HCT116 (cell line): ENCODE measurements at regions not wholly inside any gene's neighbourhood (a gene's known extent, or its start where the extent isn't known, plus 50 kb on each side); places are given as distances from the start of the nearest gene placed in this dataset.

Experiments used
- ATAC-seq: fragments of 200-7000 bp; cut with Tn5 transposase; 2 replicates; pipeline ENCODE4 v1.9.1; 2020; ENCODE audit warnings: mild to moderate bottlenecking, moderate library complexity
- BruUV-seq: library from RNA; stranded (reverse); fragments of 400-500 nt; replicated peaks from 2 replicates; lab custom pipeline; 2021; lab: Mats Ljungman, UMichigan
- CTCF ChIA-PET: fragments of 300-600 bp; sonication (Branson Sonifier 250); formaldehyde crosslinking; loops from one replicate; lab custom pipeline; 2021; ENCODE audit warnings: antibody characterized with exemption; lab: Charles Lee
- POLR2A ChIA-PET: fragments of 300-600, 350-600 bp; sonication (Branson Sonifier 250); formaldehyde crosslinking; loops from one replicate; lab custom pipeline; 2021; ENCODE audit warnings: antibody characterized with exemption; lab: Charles Lee
- RAD21 ChIA-PET, 2 experiments: fragments of 300-600 bp; sonication (Branson Sonifier 250); formaldehyde crosslinking; loops; one replicate each; lab custom pipeline; 2023; ENCODE audit warnings: low total read pairs in 2 of 2; ENCODE audit not compliant: uncharacterized antibody in 2 of 2, unreplicated experiment in 2 of 2, low non-redundant PET in 1 of 2; lab: Charles Lee
- DNase-seq: peaks from one replicate; pipeline ENCODE4 v3.0.0-alpha.2; 2010; ENCODE audit warnings: low read depth, low spot score
- H2AFZ ChIP-seq: fragments of 200-600 bp; shearing (Covaris generic), sonication (generic); 2 replicates; pipeline ENCODE4 v1.6.1; 2017; ENCODE audit warnings: low read depth, mixed run types, mixed read lengths, antibody characterized with exemption, low read length; ENCODE audit not compliant: poor library complexity, severe bottlenecking
- H3K27ac ChIP-seq: 2 replicates; pipeline ENCODE4 v1.5.1; 2012; ENCODE audit warnings: low read depth, low read length
- H3K27me3 ChIP-seq: fragments of 200-600 bp; sonication (generic); 2 replicates; pipeline ENCODE4 v1.6.1; 2016; ENCODE audit warnings: mixed run types, low read length, mixed read lengths; ENCODE audit not compliant: insufficient read depth
- H3K36me3 ChIP-seq, 2 experiments: fragments of 200-500 bp in 1 of 2; fragments of 200-600 bp in 1 of 2; sonication (Bioruptor generic) in 1 of 2; sonication (generic) in 1 of 2; 2 replicates each; pipeline versions ENCODE4 v1.5.1 to v1.6.1; 2014 to 2016; ENCODE audit warnings: low read length in 2 of 2, inconsistent platforms in 1 of 2, mixed read lengths in 1 of 2, mixed run types in 1 of 2; ENCODE audit not compliant: insufficient read depth in 2 of 2, control insufficient read depth in 1 of 2
- H3K4me1 ChIP-seq, 2 experiments: fragments of 200-600 bp in 1 of 2; sonication (generic) in 1 of 2; 2 replicates each; pipeline versions ENCODE4 v1.5.1 to v1.6.1; 2012 to 2017; ENCODE audit warnings: low read length in 2 of 2, inconsistent platforms in 1 of 2, mild to moderate bottlenecking in 1 of 2, mixed read lengths in 1 of 2, mixed run types in 1 of 2, moderate library complexity in 1 of 2; ENCODE audit not compliant: insufficient read depth in 2 of 2, control insufficient read depth in 1 of 2
- H3K4me2 ChIP-seq: fragments of 200-600 bp; sonication (generic); 2 replicates; pipeline ENCODE4 v1.6.1; 2017; ENCODE audit warnings: mixed run types, low read length, mixed read lengths
- H3K4me3 ChIP-seq, 2 experiments: fragments of 200-600 bp in 1 of 2; sonication (generic) in 1 of 2; replicated peaks in 1 of 2; 2 replicates each; pipeline ENCODE4 v1.5.1; 2011 to 2016; ENCODE audit warnings: low read length in 2 of 2, control low read depth in 1 of 2, low read depth in 1 of 2, mild to moderate bottlenecking in 1 of 2, mixed read lengths in 1 of 2, mixed run types in 1 of 2
- H3K79me2 ChIP-seq: fragments of 200-600 bp; sonication (generic); 2 replicates; pipeline ENCODE4 v1.6.1; 2017; ENCODE audit warnings: mild to moderate bottlenecking, mixed run types, low read length, moderate library complexity, mixed read lengths; ENCODE audit not compliant: insufficient read depth
- H3K9ac ChIP-seq: fragments of 200-600 bp; sonication (generic); 2 replicates; pipeline ENCODE4 v1.6.1; 2016; ENCODE audit warnings: low read length, mixed read lengths
- H3K9me2 ChIP-seq: fragments of 200-600 bp; sonication (generic), shearing (Covaris generic); 2 replicates; pipeline ENCODE4 v1.6.1; 2017; ENCODE audit warnings: mixed run types, mild to moderate bottlenecking, moderate library complexity; ENCODE audit not compliant: insufficient read depth
- H3K9me3 ChIP-seq, 2 experiments: fragments of 200-500 bp in 1 of 2; fragments of 200-600 bp in 1 of 2; sonication (Bioruptor generic) in 1 of 2; sonication (generic) in 1 of 2; 2 replicates each; pipeline ENCODE4 v1.6.1; 2014 to 2017; ENCODE audit warnings: low read length in 2 of 2, mixed read lengths in 2 of 2, inconsistent platforms in 1 of 2, low read depth in 1 of 2, mild to moderate bottlenecking in 1 of 2, mixed run types in 1 of 2, moderate library complexity in 1 of 2; ENCODE audit not compliant: control insufficient read depth in 1 of 2, insufficient read depth in 1 of 2
- H4K20me1 ChIP-seq: fragments of 200-600 bp; sonication (generic), shearing (Covaris generic); 2 replicates; pipeline ENCODE4 v1.6.1; 2017; ENCODE audit warnings: mixed run types, mild to moderate bottlenecking, moderate library complexity; ENCODE audit not compliant: insufficient read depth
- CBX3 ChIP-seq: IDR thresholded peaks from 2 replicates; pipeline ENCODE4 v1.6.1; 2012; ENCODE audit warnings: low read depth
- CEBPB ChIP-seq: IDR thresholded peaks from 2 replicates; pipeline ENCODE4 v1.6.1; 2012; ENCODE audit warnings: low read depth
- EGR1 ChIP-seq: IDR thresholded peaks from 2 replicates; pipeline ENCODE4 v1.6.1; 2012; ENCODE audit warnings: low read depth
- ELF1 ChIP-seq: IDR thresholded peaks from 2 replicates; pipeline ENCODE4 v1.6.1; 2012; ENCODE audit warnings: low read depth, borderline replicate concordance
- EZH2 ChIP-seq: fragments of 200-600 bp; sonication (generic); IDR thresholded peaks from 2 replicates; pipeline ENCODE4 v1.6.1; 2017; ENCODE audit warnings: antibody characterized with exemption, mixed run types
- EZH2phosphoT487 ChIP-seq: fragments of 200-600 bp; IDR thresholded peaks from 2 replicates; pipeline ENCODE4 v1.6.1; 2018; ENCODE audit warnings: antibody characterized with exemption, borderline replicate concordance
- FOSL1 ChIP-seq: IDR thresholded peaks from 2 replicates; pipeline ENCODE4 v1.6.1; 2012; ENCODE audit warnings: low read depth
- POLR2A ChIP-seq: IDR thresholded peaks from 2 replicates; pipeline ENCODE4 v1.7.0; 2011; ENCODE audit warnings: borderline replicate concordance; ENCODE audit not compliant: insufficient read depth, insufficient read length; ENCODE audit errors: extremely low read depth
- POLR2AphosphoS5 ChIP-seq: IDR thresholded peaks from 2 replicates; pipeline ENCODE4 v1.6.1; 2011; ENCODE audit warnings: mild to moderate bottlenecking, low read depth, low read length, moderate library complexity
- RAD21 ChIP-seq: IDR thresholded peaks from 2 replicates; pipeline ENCODE4 v1.6.1; 2012; ENCODE audit warnings: low read depth, mild to moderate bottlenecking
- SIN3A ChIP-seq: IDR thresholded peaks from 2 replicates; pipeline ENCODE4 v1.6.1; 2012; ENCODE audit warnings: low read depth
- SP1 ChIP-seq: IDR thresholded peaks from 2 replicates; pipeline ENCODE4 v1.6.1; 2012; ENCODE audit warnings: low read depth
- YY1 ChIP-seq: IDR thresholded peaks from 2 replicates; pipeline ENCODE4 v1.6.1; 2011; ENCODE audit warnings: low read length, low read depth, moderate library complexity, mild to moderate bottlenecking; ENCODE audit not compliant: insufficient replicate concordance; ENCODE audit errors: extremely low read depth
- ZFX ChIP-seq: fragments of 450-650 bp; IDR thresholded peaks from 2 replicates; pipeline ENCODE4 v1.6.1; 2017
- ZNF274 ChIP-seq: fragments of 200-500 bp; sonication (Bioruptor generic); IDR thresholded peaks from 2 replicates; pipeline ENCODE4 v1.6.1; 2014; ENCODE audit warnings: mild to moderate bottlenecking, low read depth, low read length, inconsistent platforms
- intact Hi-C: fragments of 100-400 bp; cut with micrococcal nuclease; formaldehyde crosslinking; loops from 2 replicates; pipeline ENCODE4 v1.10.0; 2022
- TF ChIP-seq, protein P1 (sequence below): IDR thresholded peaks from 2 replicates; pipeline ENCODE4 v1.6.1; 2012
- TF ChIP-seq, protein P2 (sequence below): IDR thresholded peaks from 2 replicates; pipeline ENCODE4 v1.6.1; 2012
- TF ChIP-seq, protein P3 (sequence below), 3 experiments: fragments of 200-600 bp in 1 of 3; sonication (generic) in 1 of 3; IDR thresholded peaks in 2 of 3; conservative IDR thresholded peaks in 1 of 3; 2 replicates each; pipeline ENCODE4 v1.5.1; 2012 to 2017; ENCODE audit warnings: low read depth in 2 of 3, low read length in 2 of 3, antibody characterized with exemption in 1 of 3, borderline replicate concordance in 1 of 3, control low read depth in 1 of 3, mild to moderate bottlenecking in 1 of 3, mixed read lengths in 1 of 3, mixed run types in 1 of 3, moderate library complexity in 1 of 3; ENCODE audit not compliant: insufficient read depth in 1 of 3

DNA sequence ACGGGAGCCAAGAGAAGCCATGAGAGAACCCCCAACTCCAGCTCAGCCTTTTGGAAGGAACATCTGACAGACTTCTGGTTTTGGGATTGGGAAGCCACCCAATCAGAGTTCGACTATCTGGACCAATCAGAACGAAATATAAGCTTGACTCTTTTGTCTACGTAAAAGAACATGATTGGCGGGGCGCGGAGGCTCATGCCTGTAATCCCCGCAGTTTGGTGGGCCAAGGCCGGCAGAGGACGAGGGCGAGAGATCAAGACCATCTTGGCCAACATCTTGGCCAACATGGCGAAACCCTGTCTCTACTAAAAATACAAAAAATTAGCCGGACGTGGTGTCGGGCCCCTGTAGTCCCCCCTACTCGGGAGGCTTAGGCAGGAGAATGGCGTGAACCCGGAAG, 380.3 kb downstream of the TBL1XR1 start:
- intact Hi-C loops: no loop called here
- no peak overlapping the region for H3K27ac ChIP-seq
- H2AFZ ChIP-seq: no peak overlapping the region
- ATAC-seq: no peak
- RAD21 ChIA-PET: no interaction called here
- no peaks in the 10 kb centered on the region for H3K4me1 ChIP-seq
- POLR2A ChIA-PET: no interaction called here
- H3K27me3 ChIP-seq: no peaks in the 10 kb centered on the region
- BruUV-seq: no TSS peak
- H3K9me3 ChIP-seq: no peaks in the 10 kb centered on the region
- no peaks in the 10 kb centered on the region for H3K79me2 ChIP-seq
- H3K9ac ChIP-seq: no peak overlapping the region
- no peak for DNase-seq
- no peaks in the 10 kb centered on the region for H3K36me3 ChIP-seq
- no peak for TF ChIP-seq RAD21
- no peak for TF ChIP-seq CBX3
- no peak for TF ChIP-seq ELF1
- TF ChIP-seq ZFX: no peak
- no peak for TF ChIP-seq FOSL1
- no peak for TF ChIP-seq EZH2phosphoT487
- TF ChIP-seq POLR2AphosphoS5: no peak
- no peak for TF ChIP-seq SIN3A
- TF ChIP-seq SP1: no peak
- no peak for TF ChIP-seq EZH2
- TF ChIP-seq POLR2A: no peak
- TF ChIP-seq EGR1: no peak
- TF ChIP-seq, protein P1, sequence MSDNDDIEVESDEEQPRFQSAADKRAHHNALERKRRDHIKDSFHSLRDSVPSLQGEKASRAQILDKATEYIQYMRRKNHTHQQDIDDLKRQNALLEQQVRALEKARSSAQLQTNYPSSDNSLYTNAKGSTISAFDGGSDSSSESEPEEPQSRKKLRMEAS: no peak
- no peak for TF ChIP-seq YY1
- TF ChIP-seq, protein P2, sequence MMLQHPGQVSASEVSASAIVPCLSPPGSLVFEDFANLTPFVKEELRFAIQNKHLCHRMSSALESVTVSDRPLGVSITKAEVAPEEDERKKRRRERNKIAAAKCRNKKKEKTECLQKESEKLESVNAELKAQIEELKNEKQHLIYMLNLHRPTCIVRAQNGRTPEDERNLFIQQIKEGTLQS: no peak
- TF ChIP-seq, protein P3, sequence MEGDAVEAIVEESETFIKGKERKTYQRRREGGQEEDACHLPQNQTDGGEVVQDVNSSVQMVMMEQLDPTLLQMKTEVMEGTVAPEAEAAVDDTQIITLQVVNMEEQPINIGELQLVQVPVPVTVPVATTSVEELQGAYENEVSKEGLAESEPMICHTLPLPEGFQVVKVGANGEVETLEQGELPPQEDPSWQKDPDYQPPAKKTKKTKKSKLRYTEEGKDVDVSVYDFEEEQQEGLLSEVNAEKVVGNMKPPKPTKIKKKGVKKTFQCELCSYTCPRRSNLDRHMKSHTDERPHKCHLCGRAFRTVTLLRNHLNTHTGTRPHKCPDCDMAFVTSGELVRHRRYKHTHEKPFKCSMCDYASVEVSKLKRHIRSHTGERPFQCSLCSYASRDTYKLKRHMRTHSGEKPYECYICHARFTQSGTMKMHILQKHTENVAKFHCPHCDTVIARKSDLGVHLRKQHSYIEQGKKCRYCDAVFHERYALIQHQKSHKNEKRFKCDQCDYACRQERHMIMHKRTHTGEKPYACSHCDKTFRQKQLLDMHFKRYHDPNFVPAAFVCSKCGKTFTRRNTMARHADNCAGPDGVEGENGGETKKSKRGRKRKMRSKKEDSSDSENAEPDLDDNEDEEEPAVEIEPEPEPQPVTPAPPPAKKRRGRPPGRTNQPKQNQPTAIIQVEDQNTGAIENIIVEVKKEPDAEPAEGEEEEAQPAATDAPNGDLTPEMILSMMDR (IDR thresholded peaks at IDR 0.05 in 2 of 3, conservative IDR thresholded peaks at IDR 0.05 in 1 of 3; ENCODE audit: borderline replicate concordance in 1 of 3, insufficient read depth in 1 of 3, low read depth in 2 of 3, low read length in 2 of 3): no peak
- no peak for TF ChIP-seq CEBPB
- no peak for TF ChIP-seq ZNF274
- CTCF ChIA-PET: no interaction called here
- no peak overlapping the region for H3K4me3 ChIP-seq
- no peaks in the 10 kb centered on the region for H4K20me1 ChIP-seq
- H3K9me2 ChIP-seq: no peaks in the 10 kb centered on the region
- H3K4me2 ChIP-seq: no peak overlapping the region
